ENCODE measurements at regions not wholly inside any gene's neighbourhood (a gene's known extent, or its start where the extent isn't known, plus 50 kb on each side); places are given as distances from the start of the nearest gene placed in this dataset.

DNA sequence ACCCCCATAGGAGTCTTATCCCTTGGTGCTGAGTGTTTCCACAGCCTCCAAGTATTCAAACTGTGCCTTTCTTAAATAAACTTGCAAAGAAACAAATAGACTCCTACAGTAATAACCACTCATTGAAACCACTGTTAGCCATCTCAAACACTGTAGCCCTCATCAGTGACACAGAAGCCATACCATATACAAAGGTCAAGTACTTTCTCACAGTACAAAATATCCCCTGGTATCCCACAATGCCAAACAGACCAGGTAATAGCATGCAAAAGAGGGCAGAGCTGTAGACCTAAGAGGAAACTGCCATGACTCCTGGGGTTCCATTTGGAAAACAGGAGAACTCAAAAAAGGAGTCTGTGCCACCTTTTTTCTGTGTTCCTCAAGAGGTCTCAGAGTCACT is 173.8 kb upstream of the PPP1R2C start:
- TF ChIP-seq, protein P1, sequence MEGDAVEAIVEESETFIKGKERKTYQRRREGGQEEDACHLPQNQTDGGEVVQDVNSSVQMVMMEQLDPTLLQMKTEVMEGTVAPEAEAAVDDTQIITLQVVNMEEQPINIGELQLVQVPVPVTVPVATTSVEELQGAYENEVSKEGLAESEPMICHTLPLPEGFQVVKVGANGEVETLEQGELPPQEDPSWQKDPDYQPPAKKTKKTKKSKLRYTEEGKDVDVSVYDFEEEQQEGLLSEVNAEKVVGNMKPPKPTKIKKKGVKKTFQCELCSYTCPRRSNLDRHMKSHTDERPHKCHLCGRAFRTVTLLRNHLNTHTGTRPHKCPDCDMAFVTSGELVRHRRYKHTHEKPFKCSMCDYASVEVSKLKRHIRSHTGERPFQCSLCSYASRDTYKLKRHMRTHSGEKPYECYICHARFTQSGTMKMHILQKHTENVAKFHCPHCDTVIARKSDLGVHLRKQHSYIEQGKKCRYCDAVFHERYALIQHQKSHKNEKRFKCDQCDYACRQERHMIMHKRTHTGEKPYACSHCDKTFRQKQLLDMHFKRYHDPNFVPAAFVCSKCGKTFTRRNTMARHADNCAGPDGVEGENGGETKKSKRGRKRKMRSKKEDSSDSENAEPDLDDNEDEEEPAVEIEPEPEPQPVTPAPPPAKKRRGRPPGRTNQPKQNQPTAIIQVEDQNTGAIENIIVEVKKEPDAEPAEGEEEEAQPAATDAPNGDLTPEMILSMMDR (IDR thresholded peaks at IDR 0.05 in 4 of 5, conservative IDR thresholded peaks at IDR 0.05 in 1 of 5), result no peak
- no peak for TF ChIP-seq POLR2A (IDR thresholded peaks at IDR 0.05)
